ENCODE measurements at regions not wholly inside any gene's neighbourhood (a gene's known extent, or its start where the extent isn't known, plus 50 kb on each side); places are given as distances from the start of the nearest gene placed in this dataset.

DNA sequence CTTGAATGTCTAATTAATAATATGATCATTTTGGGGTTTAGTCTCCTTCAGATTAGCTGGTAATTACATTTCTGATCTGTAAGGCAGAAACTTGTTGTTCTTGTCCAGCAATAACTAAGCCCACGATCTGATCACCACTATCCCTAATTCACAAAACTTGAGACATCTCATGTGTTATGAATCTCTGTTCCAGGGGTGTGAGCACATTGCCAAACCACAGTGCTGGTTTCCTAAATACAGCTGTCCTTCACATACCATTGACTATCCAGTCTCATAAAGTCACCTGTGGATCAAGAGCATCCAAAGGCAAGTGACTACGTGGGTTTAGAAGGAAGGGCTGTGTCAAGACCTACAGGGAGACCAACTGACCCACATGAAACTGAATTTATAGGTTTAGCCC is 134.1 kb upstream of the PRLR start:
- Histone ChIP-seq H3K4me3 (ENCODE audit: insufficient read depth, low read length) (no peak overlapping the region), H3K79me2 (ENCODE audit: insufficient read depth, low read length) (no peaks in the 10 kb centered on the region), H3K36me3 (ENCODE audit: insufficient read depth, low read length) (no peaks in the 10 kb centered on the region), H3K27ac (ENCODE audit: low read depth, low read length) (no peak overlapping the region), H3K9me3 (ENCODE audit: low read depth, low read length) (no peaks in the 10 kb centered on the region), H3K4me1 (ENCODE audit: insufficient read depth, low read length) (no peaks in the 10 kb centered on the region), H3K27me3 (ENCODE audit: insufficient read depth, low read length) (peaks cover 5% of the 10 kb centered on the region), H2AFZ (ENCODE audit: low read length) (no peak overlapping the region), H4K20me1 (ENCODE audit: insufficient read depth, low read length) (no peaks in the 10 kb centered on the region), H3K4me2 (ENCODE audit: insufficient read depth, low read length) (no peak overlapping the region)
- no peak for DNase-seq (ENCODE audit: insufficient read length, low spot score, missing footprints)
- no peak for TF ChIP-seq CTCF (IDR thresholded peaks at IDR 0.05; ENCODE audit: extremely low read depth, low read depth, low read length)

DNA sequence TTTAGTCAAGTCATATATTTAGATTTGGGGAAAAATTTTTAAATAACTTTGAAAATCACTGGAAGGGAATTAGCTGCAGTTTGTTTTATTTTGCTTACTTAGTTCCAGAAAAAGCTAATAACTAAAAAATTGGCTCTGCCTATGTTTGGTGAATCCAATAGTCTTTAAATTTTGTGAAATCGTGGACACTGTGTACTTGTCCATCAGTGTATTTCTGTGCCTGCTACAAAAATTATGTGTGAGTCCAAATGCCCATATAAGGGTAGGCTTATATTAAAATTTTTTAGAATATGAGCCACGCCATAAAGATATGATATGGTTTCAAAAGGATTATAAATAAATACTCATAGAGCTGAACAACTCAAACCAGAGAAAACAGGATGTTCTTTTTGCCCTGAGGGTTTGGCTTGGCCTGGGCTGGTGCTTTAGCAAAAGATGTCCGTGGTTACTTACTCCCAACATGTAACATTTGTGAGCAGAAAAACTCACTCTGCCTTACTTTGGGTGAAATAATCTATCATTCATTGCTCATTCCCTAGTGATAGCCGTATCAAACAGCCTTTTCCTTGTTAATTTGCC is 133.2 kb upstream of the PRLR start:
- peaks cover 5% of the 10 kb centered on the region for H3K27me3 ChIP-seq (ENCODE audit: insufficient read depth, low read length)
- no peak overlapping the region for H3K27ac ChIP-seq (ENCODE audit: low read depth, low read length)
- H3K4me1 ChIP-seq (ENCODE audit: insufficient read depth, low read length): no peaks in the 10 kb centered on the region
- no peak overlapping the region for H3K4me2 ChIP-seq (ENCODE audit: insufficient read depth, low read length)
- no peak for TF ChIP-seq CTCF (IDR thresholded peaks at IDR 0.05; ENCODE audit: extremely low read depth, low read depth, low read length)
- no peaks in the 10 kb centered on the region for H3K36me3 ChIP-seq (ENCODE audit: insufficient read depth, low read length)
- DNase-seq (ENCODE audit: insufficient read length, low spot score, missing footprints): no peak
- H2AFZ ChIP-seq (ENCODE audit: low read length): no peak overlapping the region
- no peaks in the 10 kb centered on the region for H3K9me3 ChIP-seq (ENCODE audit: low read depth, low read length)
- no peak overlapping the region for H3K4me3 ChIP-seq (ENCODE audit: insufficient read depth, low read length)
- no peaks in the 10 kb centered on the region for H3K79me2 ChIP-seq (ENCODE audit: insufficient read depth, low read length)
- H4K20me1 ChIP-seq (ENCODE audit: insufficient read depth, low read length): no peaks in the 10 kb centered on the region

GRCh38 chr5:35362772-35363171 is 132.5 kb upstream of the PRLR start:
- Histone ChIP-seq H3K27me3 (ENCODE audit: insufficient read depth, low read length) (peaks cover 5% of the 10 kb centered on the region), H4K20me1 (ENCODE audit: insufficient read depth, low read length) (no peaks in the 10 kb centered on the region), H3K79me2 (ENCODE audit: insufficient read depth, low read length) (no peaks in the 10 kb centered on the region), H3K4me3 (ENCODE audit: insufficient read depth, low read length) (no peak overlapping the region), H3K4me1 (ENCODE audit: insufficient read depth, low read length) (no peaks in the 10 kb centered on the region), H3K27ac (ENCODE audit: low read depth, low read length) (no peak overlapping the region), H2AFZ (ENCODE audit: low read length) (no peak overlapping the region), H3K4me2 (ENCODE audit: insufficient read depth, low read length) (no peak overlapping the region), H3K9me3 (ENCODE audit: low read depth, low read length) (no peaks in the 10 kb centered on the region), H3K36me3 (ENCODE audit: insufficient read depth, low read length) (no peaks in the 10 kb centered on the region)
- no peak for TF ChIP-seq CTCF (IDR thresholded peaks at IDR 0.05; ENCODE audit: extremely low read depth, low read depth, low read length)
- DNase-seq (ENCODE audit: insufficient read length, low spot score, missing footprints): no peak

DNA sequence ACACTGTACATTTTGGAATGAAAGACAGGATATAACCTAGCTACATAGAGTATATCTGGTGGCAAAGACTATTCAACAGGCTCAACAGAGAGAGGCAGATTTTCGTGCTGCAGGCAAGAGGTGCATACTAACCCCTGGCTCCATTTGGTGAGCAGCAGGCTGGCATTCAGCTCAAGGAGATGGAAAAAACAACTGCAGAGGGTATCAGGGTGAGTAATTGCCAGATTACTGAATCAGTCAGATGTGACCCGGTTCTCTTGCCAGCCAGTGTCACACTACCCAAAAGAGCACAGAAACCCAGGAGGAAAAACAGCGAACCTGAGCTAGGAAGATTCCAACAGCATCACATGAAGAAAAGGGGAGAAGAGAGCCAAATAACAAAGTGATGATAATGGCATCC is 130.4 kb upstream of the PRLR start:
- no peak overlapping the region for H3K4me2 ChIP-seq (ENCODE audit: insufficient read depth, low read length)
- H3K4me1 ChIP-seq (ENCODE audit: insufficient read depth, low read length): no peaks in the 10 kb centered on the region
- no peak overlapping the region for H2AFZ ChIP-seq (ENCODE audit: low read length)
- peaks cover 5% of the 10 kb centered on the region for H3K27me3 ChIP-seq (ENCODE audit: insufficient read depth, low read length)
- DNase-seq (ENCODE audit: insufficient read length, low spot score, missing footprints): no peak
- H3K9me3 ChIP-seq (ENCODE audit: low read depth, low read length): no peaks in the 10 kb centered on the region
- H3K4me3 ChIP-seq (ENCODE audit: insufficient read depth, low read length): no peak overlapping the region
- H3K79me2 ChIP-seq (ENCODE audit: insufficient read depth, low read length): no peaks in the 10 kb centered on the region
- H4K20me1 ChIP-seq (ENCODE audit: insufficient read depth, low read length): no peaks in the 10 kb centered on the region
- TF ChIP-seq CTCF (IDR thresholded peaks at IDR 0.05; ENCODE audit: extremely low read depth, low read depth, low read length): no peak
- no peaks in the 10 kb centered on the region for H3K36me3 ChIP-seq (ENCODE audit: insufficient read depth, low read length)
- H3K27ac ChIP-seq (ENCODE audit: low read depth, low read length): no peak overlapping the region

Measured in osteoblast (primary cell).